AG04450 (cell line): ENCODE measurements at regions not wholly inside any gene's neighbourhood (a gene's known extent, or its start where the extent isn't known, plus 50 kb on each side); places are given as distances from the start of the nearest gene placed in this dataset.

Experiments used
- CTCF ChIA-PET: fragments of 300-600, 350-600 bp; formaldehyde crosslinking; extraction: SDS; loops from one replicate; lab custom pipeline; 2022; ENCODE audit warnings: antibody characterized with exemption, inconsistent platforms; lab: Charles Lee
- POLR2A ChIA-PET: fragments of 350-600 bp; formaldehyde crosslinking; extraction: SDS; loops from one replicate; lab custom pipeline; 2021; ENCODE audit warnings: antibody characterized with exemption, inconsistent platforms; lab: Yijun Ruan, JAX
- DNase-seq: peaks from one replicate; pipeline ENCODE4 v3.0.0-alpha.2; 2011; ENCODE audit warnings: low read depth, low spot score
- H3K27ac ChIP-seq: one replicate; pipeline ENCODE4 v1.5.1; 2012; ENCODE audit warnings: low read depth, low read length, control low read depth
- H3K27me3 ChIP-seq: one replicate; pipeline ENCODE4 v1.6.0; 2012; ENCODE audit warnings: low read length; ENCODE audit not compliant: control insufficient read depth, insufficient read depth
- H3K4me3 ChIP-seq: 2 replicates; pipeline ENCODE4 v1.5.1; 2011; ENCODE audit warnings: mild to moderate bottlenecking, low read depth, low read length, control low read depth
- H3K9me3 ChIP-seq: 2 replicates; pipeline ENCODE4 v1.5.1; 2012; ENCODE audit warnings: low read length; ENCODE audit not compliant: control insufficient read depth, insufficient read depth
- TF ChIP-seq, protein P1 (sequence below): IDR thresholded peaks from 2 replicates; pipeline ENCODE4 v1.5.1; 2011; ENCODE audit warnings: low read depth, low read length, control low read depth, inconsistent platforms

DNA sequence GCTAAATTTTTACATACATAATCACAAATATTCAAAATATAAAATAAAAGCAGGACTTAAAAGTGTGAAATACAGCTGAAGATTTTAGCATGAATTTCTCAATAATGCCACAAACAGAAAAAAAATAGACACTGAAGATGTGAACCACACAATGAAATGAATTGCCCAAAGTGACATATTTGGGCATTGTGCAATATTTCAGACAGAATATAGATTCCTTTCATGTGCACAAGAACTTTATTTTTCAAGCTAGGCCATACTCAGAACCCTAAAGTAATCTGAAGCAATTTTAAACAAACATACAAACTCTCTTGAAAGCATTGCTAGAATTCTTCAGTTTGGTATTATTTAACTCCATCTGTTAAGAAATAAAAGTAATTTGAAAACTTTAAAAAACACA lies 764.1 kb downstream of the STIM2 start:
- ChIA-PET CTCF (no interaction called here), POLR2A (no interaction called here)

DNA sequence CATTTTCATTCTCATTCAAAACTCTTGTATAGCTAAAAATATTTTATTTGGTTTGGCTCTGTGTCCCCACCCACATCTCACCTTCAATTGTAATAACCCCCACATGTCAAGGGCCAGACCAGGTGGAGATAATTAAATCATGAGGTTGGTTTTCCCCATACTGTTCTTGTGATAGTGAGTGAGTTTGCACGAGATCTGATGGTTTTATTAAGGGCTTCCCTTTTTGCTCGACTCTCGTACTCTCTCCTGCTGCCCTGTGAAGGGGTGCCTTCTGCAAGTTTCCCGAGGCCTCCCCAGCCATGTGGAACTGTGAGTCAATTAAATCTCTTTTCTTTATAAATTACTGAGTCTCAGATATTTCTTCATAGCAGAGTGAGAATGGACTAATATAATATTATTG lies 768.0 kb downstream of the STIM2 start:
- Histone ChIP-seq H3K27me3 (no peaks in the 10 kb centered on the region), H3K27ac (no peak overlapping the region), H3K4me3 (no peak overlapping the region), H3K9me3 (no peaks in the 10 kb centered on the region)
- POLR2A ChIA-PET: no interaction called here
- TF ChIP-seq, protein P1, sequence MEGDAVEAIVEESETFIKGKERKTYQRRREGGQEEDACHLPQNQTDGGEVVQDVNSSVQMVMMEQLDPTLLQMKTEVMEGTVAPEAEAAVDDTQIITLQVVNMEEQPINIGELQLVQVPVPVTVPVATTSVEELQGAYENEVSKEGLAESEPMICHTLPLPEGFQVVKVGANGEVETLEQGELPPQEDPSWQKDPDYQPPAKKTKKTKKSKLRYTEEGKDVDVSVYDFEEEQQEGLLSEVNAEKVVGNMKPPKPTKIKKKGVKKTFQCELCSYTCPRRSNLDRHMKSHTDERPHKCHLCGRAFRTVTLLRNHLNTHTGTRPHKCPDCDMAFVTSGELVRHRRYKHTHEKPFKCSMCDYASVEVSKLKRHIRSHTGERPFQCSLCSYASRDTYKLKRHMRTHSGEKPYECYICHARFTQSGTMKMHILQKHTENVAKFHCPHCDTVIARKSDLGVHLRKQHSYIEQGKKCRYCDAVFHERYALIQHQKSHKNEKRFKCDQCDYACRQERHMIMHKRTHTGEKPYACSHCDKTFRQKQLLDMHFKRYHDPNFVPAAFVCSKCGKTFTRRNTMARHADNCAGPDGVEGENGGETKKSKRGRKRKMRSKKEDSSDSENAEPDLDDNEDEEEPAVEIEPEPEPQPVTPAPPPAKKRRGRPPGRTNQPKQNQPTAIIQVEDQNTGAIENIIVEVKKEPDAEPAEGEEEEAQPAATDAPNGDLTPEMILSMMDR: no peak
- CTCF ChIA-PET: no interaction called here
- no peak for DNase-seq

More for the DNA sequence above, 764.1 kb downstream of the STIM2 start:
- TF ChIP-seq, protein P1: no peak
- Histone ChIP-seq H3K27ac (no peak overlapping the region), H3K4me3 (no peak overlapping the region), H3K9me3 (peaks cover 7% of the 10 kb centered on the region), H3K27me3 (no peaks in the 10 kb centered on the region)
- DNase-seq: no peak

DNA sequence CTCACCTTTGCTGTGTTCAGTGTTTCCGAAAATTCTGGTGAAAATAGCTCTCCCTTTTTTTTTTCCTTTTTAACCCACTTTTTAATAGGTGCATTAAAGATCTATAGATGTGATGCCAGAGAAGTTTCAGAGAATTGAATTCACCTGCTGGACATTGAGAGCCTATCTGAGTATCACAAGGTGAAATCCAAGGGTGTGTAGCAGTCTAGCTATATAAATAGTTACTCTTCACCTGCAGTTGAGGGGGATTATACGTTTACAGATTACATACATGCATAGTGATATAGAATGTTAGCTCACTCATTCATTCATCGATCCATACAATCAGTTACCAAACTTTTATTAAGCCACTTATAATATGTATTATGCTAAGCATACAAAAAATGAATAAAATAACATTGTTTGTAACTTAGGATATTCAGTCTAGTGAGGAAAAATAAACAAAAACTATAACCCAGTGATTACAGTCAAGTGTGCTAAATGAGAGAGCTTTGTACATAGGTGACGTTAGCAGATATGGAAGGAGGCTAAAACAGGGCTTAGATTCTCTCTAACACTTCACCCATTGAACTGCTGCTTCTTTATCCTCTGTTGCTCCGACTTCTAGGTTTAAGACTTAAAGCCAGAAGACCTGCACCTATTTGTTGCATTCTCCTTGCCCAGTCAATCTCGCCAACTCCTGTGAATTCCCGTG lies 769.0 kb downstream of the STIM2 start:
- ChIA-PET POLR2A (no interaction called here), CTCF (no interaction called here)
- TF ChIP-seq, protein P1: no peak

DNA sequence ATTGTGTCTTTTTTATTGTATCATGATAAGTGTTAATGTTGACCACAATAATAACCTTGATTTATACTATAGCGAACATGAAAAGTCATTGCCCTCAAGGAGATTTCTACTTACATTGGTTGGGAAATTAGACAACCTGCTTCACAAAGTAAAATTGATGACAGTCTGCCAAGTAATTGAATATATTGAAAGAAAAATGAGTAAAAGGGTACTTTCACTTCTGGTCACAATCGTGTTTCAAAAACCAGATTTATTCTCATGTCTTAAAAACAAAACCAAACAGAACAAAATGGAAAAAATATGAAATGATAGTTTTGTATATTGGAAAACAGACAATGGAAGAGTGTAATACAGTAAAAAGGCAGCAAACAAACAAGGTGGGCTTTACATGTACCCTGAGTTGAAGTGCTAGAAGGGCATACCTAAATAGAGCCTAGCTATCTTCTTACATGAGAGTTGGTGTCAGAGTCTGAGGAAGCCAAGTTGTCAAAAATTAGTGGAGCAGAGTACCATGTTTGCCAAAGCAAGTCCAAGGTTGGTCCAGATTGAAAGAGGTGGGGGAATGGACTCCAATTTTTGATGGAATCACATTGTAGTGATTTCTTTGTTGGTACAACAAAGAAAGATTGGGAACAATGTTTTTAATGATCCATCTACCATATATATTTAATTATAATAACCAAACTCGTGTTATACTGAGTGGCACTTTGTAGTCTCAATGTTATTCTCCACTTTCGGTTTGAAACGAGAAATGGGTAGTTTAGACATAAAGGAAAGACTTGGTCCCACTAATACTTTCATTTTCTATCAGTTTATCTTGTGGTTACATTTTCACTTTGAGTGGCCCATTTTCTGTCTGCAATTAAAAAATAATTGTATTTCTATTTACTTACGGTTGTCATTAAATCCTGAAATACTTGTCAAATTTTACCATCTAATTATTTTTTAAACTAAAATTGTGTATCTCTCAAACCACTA lies 775.6 kb downstream of the STIM2 start:
- Histone ChIP-seq H3K9me3 (no peaks in the 10 kb centered on the region; the same call in 1 of the 2 replicates), H3K27ac (no peak overlapping the region), H3K4me3 (no peak overlapping the region), H3K27me3 (no peaks in the 10 kb centered on the region)
- CTCF ChIA-PET: no interaction called here
- POLR2A ChIA-PET: no interaction called here
- TF ChIP-seq, protein P1: no peak
- no peak for DNase-seq

More for the DNA sequence above, 769.0 kb downstream of the STIM2 start:
- Histone ChIP-seq H3K9me3 (no peaks in the 10 kb centered on the region), H3K27ac (no peak overlapping the region), H3K4me3 (no peak overlapping the region), H3K27me3 (no peaks in the 10 kb centered on the region)
- DNase-seq: no peak
